Neural cell (in vitro differentiated cells): ENCODE measurements at regions not wholly inside any gene's neighbourhood (a gene's known extent, or its start where the extent isn't known, plus 50 kb on each side); places are given as distances from the start of the nearest gene placed in this dataset.

ENCODE experiments used
- H2AFZ ChIP-seq: fragments of 200-600, 300-800 bp; sonication (generic), shearing (Covaris generic); 2 replicates; pipeline ENCODE4 v1.6.0; 2014; ENCODE audit warnings: low read depth, mild to moderate bottlenecking, antibody characterized with exemption, low read length, moderate library complexity
- H3F3A ChIP-seq: fragments of 200-600 bp; shearing (Covaris generic); 2 replicates; pipeline ENCODE4 v1.6.1; 2016; ENCODE audit warnings: mild to moderate bottlenecking, moderate library complexity, mixed read lengths, antibody characterized with exemption, low read length; ENCODE audit not compliant: insufficient read depth, poor library complexity, severe bottlenecking
- H3K27ac ChIP-seq: fragments of 200-600, 300-800 bp; sonication (generic), shearing (Covaris generic); 2 replicates; pipeline ENCODE4 v1.5.1; 2014; ENCODE audit warnings: mild to moderate bottlenecking, low read length, moderate library complexity
- H3K27me3 ChIP-seq: fragments of 300-800, 200-600 bp; sonication (generic), shearing (Covaris generic); 2 replicates; pipeline ENCODE4 v1.6.0; 2014; ENCODE audit warnings: mild to moderate bottlenecking, low read depth, low read length, moderate library complexity; ENCODE audit not compliant: insufficient read depth
- H3K36me3 ChIP-seq: fragments of 300-800, 200-600 bp; sonication (generic), shearing (Covaris generic); 2 replicates; pipeline ENCODE4 v1.5.1; 2014; ENCODE audit warnings: mild to moderate bottlenecking, antibody characterized with exemption, low read length, moderate library complexity; ENCODE audit not compliant: insufficient read depth
- H3K4me2 ChIP-seq: fragments of 300-800, 200-600 bp; sonication (generic), shearing (Covaris generic); 2 replicates; pipeline ENCODE4 v1.6.0; 2014; ENCODE audit warnings: mild to moderate bottlenecking, low read length
- H3K4me3 ChIP-seq: fragments of 300-800, 200-600 bp; sonication (generic), shearing (Covaris generic); 2 replicates; pipeline ENCODE4 v1.5.1; 2014; ENCODE audit warnings: mild to moderate bottlenecking, low read length, moderate library complexity
- H3K79me2 ChIP-seq: fragments of 200-600 bp; shearing (Covaris generic); replicated peaks from 2 replicates; pipeline ENCODE4 v1.6.0; 2014; ENCODE audit warnings: mild to moderate bottlenecking, low read length, moderate library complexity; ENCODE audit not compliant: insufficient read depth
- H3K9ac ChIP-seq: fragments of 300-800, 200-600 bp; sonication (generic), shearing (Covaris generic); 2 replicates; pipeline ENCODE4 v1.6.1; 2016; ENCODE audit warnings: mild to moderate bottlenecking, low read length, mixed read lengths
- H3K9me2 ChIP-seq: fragments of 200-600 bp; shearing (Covaris generic); 2 replicates; pipeline ENCODE4 v1.6.1; 2016; ENCODE audit warnings: mild to moderate bottlenecking, low read length, mixed read lengths; ENCODE audit not compliant: insufficient read depth
- H3K9me3 ChIP-seq: fragments of 200-600, 300-800 bp; sonication (generic), shearing (Covaris generic); 2 replicates; pipeline ENCODE4 v1.6.1; 2016; ENCODE audit warnings: mild to moderate bottlenecking, mixed run types, low read length, moderate library complexity, mixed read lengths
- H4K20me1 ChIP-seq: fragments of 200-600 bp; shearing (Covaris generic); 2 replicates; pipeline ENCODE4 v1.6.1; 2016; ENCODE audit warnings: mild to moderate bottlenecking, mixed run types; ENCODE audit not compliant: insufficient read depth
- EP300 ChIP-seq: fragments of 450-650 bp; conservative IDR thresholded peaks from 2 replicates; pipeline ENCODE4 v1.6.1; 2014; ENCODE audit warnings: antibody characterized with exemption, mild to moderate bottlenecking, moderate library complexity; ENCODE audit not compliant: poor library complexity, severe bottlenecking
- EZH2 ChIP-seq: fragments of 200-600, 300-800 bp; shearing (Covaris generic), sonication (generic); IDR thresholded peaks from 2 replicates; pipeline ENCODE4 v1.6.1; 2014; ENCODE audit warnings: antibody characterized with exemption, low read length, borderline replicate concordance, mild to moderate bottlenecking; ENCODE audit not compliant: insufficient read depth, poor library complexity, severe bottlenecking
- MXI1 ChIP-seq: fragments of 450-650 bp; conservative IDR thresholded peaks from 2 replicates; pipeline ENCODE4 v1.6.1; 2014; ENCODE audit warnings: antibody characterized with exemption, mild to moderate bottlenecking; ENCODE audit not compliant: poor library complexity, severe bottlenecking
- POLR2AphosphoS5 ChIP-seq: IDR thresholded peaks from 2 replicates; pipeline ENCODE4 v1.6.1; 2012
- RAD21 ChIP-seq: fragments of 450-650 bp; conservative IDR thresholded peaks from 2 replicates; pipeline ENCODE4 v1.6.1; 2014; ENCODE audit warnings: antibody characterized with exemption, mild to moderate bottlenecking, moderate library complexity
- SMC3 ChIP-seq: fragments of 450-650 bp; conservative IDR thresholded peaks from 2 replicates; pipeline ENCODE4 v1.6.1; 2014; ENCODE audit warnings: antibody characterized with exemption, mild to moderate bottlenecking, moderate library complexity; ENCODE audit not compliant: poor library complexity
- TAF1 ChIP-seq: IDR thresholded peaks from 2 replicates; pipeline ENCODE4 v1.6.1; 2012; ENCODE audit warnings: low read depth
- TF ChIP-seq, protein P1 (sequence below): fragments of 450-650 bp; IDR thresholded peaks from 2 replicates; pipeline ENCODE4 v1.5.1; 2014; ENCODE audit warnings: antibody characterized with exemption, mild to moderate bottlenecking, moderate library complexity; ENCODE audit not compliant: poor library complexity, severe bottlenecking
- TF ChIP-seq, protein P2 (sequence below): IDR thresholded peaks from 2 replicates; pipeline ENCODE4 v1.6.1; 2012; ENCODE audit warnings: borderline replicate concordance

DNA sequence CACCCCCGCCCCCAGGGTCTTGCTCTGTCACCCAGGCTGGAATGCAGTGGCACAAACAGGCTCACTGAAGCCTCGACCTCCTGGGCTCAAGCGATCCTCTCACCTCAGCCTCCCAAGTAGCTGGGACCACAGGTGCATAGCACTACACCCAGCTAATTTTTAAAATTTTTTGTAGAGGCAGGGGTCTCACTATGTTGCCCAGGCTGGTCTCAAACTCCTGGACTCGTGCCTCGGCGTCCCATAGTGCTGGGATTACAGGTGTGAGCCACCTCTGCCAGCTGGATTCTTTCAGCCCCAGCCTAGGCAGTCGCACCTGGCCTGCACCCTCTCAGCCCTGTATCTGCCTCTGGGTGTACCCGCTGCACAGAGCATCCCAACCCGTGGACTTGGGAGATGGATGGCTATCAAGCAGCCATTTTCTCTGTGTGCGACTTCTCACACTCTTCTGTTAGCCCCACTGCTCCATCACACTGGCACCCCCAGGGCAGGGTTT lies 166.4 kb upstream of the HAAO start:
- no peaks in the 10 kb centered on the region for H4K20me1 ChIP-seq
- H3K9ac ChIP-seq, result no peak overlapping the region
- H3K9me2 ChIP-seq, result no peaks in the 10 kb centered on the region
- no peak overlapping the region for H3K27ac ChIP-seq
- no peak overlapping the region for H3K4me3 ChIP-seq
- H3K79me2 ChIP-seq, result no peaks in the 10 kb centered on the region
- no peaks in the 10 kb centered on the region for H3K36me3 ChIP-seq
- H3K27me3 ChIP-seq, result no peaks in the 10 kb centered on the region
- H2AFZ ChIP-seq, result no peak overlapping the region
- TF ChIP-seq EP300 (no peak), TAF1 (no peak), EZH2 (no peak), SMC3 (no peak), MXI1 (no peak), RAD21 (no peak), POLR2AphosphoS5 (no peak)
- TF ChIP-seq, protein P1, sequence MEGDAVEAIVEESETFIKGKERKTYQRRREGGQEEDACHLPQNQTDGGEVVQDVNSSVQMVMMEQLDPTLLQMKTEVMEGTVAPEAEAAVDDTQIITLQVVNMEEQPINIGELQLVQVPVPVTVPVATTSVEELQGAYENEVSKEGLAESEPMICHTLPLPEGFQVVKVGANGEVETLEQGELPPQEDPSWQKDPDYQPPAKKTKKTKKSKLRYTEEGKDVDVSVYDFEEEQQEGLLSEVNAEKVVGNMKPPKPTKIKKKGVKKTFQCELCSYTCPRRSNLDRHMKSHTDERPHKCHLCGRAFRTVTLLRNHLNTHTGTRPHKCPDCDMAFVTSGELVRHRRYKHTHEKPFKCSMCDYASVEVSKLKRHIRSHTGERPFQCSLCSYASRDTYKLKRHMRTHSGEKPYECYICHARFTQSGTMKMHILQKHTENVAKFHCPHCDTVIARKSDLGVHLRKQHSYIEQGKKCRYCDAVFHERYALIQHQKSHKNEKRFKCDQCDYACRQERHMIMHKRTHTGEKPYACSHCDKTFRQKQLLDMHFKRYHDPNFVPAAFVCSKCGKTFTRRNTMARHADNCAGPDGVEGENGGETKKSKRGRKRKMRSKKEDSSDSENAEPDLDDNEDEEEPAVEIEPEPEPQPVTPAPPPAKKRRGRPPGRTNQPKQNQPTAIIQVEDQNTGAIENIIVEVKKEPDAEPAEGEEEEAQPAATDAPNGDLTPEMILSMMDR, result no peak
- TF ChIP-seq, protein P2, sequence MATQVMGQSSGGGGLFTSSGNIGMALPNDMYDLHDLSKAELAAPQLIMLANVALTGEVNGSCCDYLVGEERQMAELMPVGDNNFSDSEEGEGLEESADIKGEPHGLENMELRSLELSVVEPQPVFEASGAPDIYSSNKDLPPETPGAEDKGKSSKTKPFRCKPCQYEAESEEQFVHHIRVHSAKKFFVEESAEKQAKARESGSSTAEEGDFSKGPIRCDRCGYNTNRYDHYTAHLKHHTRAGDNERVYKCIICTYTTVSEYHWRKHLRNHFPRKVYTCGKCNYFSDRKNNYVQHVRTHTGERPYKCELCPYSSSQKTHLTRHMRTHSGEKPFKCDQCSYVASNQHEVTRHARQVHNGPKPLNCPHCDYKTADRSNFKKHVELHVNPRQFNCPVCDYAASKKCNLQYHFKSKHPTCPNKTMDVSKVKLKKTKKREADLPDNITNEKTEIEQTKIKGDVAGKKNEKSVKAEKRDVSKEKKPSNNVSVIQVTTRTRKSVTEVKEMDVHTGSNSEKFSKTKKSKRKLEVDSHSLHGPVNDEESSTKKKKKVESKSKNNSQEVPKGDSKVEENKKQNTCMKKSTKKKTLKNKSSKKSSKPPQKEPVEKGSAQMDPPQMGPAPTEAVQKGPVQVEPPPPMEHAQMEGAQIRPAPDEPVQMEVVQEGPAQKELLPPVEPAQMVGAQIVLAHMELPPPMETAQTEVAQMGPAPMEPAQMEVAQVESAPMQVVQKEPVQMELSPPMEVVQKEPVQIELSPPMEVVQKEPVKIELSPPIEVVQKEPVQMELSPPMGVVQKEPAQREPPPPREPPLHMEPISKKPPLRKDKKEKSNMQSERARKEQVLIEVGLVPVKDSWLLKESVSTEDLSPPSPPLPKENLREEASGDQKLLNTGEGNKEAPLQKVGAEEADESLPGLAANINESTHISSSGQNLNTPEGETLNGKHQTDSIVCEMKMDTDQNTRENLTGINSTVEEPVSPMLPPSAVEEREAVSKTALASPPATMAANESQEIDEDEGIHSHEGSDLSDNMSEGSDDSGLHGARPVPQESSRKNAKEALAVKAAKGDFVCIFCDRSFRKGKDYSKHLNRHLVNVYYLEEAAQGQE, result no peak
- H3K4me2 ChIP-seq, result no peak overlapping the region
- no peaks in the 10 kb centered on the region for H3K9me3 ChIP-seq
- H3F3A ChIP-seq, result no peaks in the 10 kb centered on the region

DNA sequence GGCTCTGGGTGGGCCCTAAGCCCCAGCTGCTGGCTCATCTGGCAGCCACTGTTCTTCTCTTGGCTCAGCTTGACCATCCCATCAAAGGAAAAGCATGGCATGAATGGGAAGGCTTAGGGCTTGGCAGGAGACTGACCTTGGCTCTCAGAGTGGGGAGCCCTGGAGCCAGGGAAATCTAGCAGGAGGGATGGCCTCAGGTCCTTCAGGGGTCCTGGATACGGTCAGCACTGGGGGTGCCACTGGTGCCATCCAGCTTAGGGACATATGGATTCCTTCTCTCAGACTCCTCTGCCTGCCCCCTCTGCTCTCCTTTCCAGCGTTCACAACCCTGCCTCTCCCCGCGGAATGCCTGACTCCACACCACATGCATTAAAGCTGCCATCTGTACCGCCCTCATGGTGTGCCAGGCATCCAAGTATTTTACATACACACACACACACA lies 165.5 kb upstream of the HAAO start:
- H3K9me3 ChIP-seq, result no peaks in the 10 kb centered on the region
- H3K4me3 ChIP-seq, result no peak overlapping the region
- H3K4me2 ChIP-seq, result no peak overlapping the region
- no peak overlapping the region for H2AFZ ChIP-seq
- TF ChIP-seq EZH2 (no peak), POLR2AphosphoS5 (no peak), RAD21 (no peak), TAF1 (no peak), SMC3 (no peak), EP300 (no peak), MXI1 (no peak)
- TF ChIP-seq, protein P2, result no peak
- TF ChIP-seq, protein P1, result no peak
- no peak overlapping the region for H3K9ac ChIP-seq
- no peaks in the 10 kb centered on the region for H3K9me2 ChIP-seq
- H3K36me3 ChIP-seq, result no peaks in the 10 kb centered on the region
- no peak overlapping the region for H3K27ac ChIP-seq
- no peaks in the 10 kb centered on the region for H3F3A ChIP-seq
- H3K27me3 ChIP-seq, result no peaks in the 10 kb centered on the region
- H4K20me1 ChIP-seq, result no peaks in the 10 kb centered on the region
- H3K79me2 ChIP-seq, result no peaks in the 10 kb centered on the region
